Astrocyte of the spinal cord (primary cell): ENCODE measurements at regions not wholly inside any gene's neighbourhood (a gene's known extent, or its start where the extent isn't known, plus 50 kb on each side); places are given as distances from the start of the nearest gene placed in this dataset.
A peak's percentile ranks its signal among the peaks of the same experiment; 100 is the strongest.

Experiments
- DNase-seq: peaks from one replicate; pipeline ENCODE4 v3.0.0; 2011; ENCODE audit warnings: low read depth, low spot score
- H3K4me3 ChIP-seq: 2 replicates; pipeline ENCODE4 v1.5.1; 2011; ENCODE audit warnings: low read depth, mild to moderate bottlenecking, low read length, moderate library complexity
- in situ Hi-C: cut with HindIII; loops from 2 replicates; pipeline ENCODE4 v1.10.0; 2017; ENCODE audit warnings: low sequenced_read_pairs
- TF ChIP-seq, protein P1 (sequence below): IDR thresholded peaks from 2 replicates; pipeline ENCODE4 v1.5.1; 2012; ENCODE audit warnings: low read depth, mild to moderate bottlenecking, low read length, inconsistent platforms

- no peak overlapping the region for H3K4me3 ChIP-seq
- no peak for DNase-seq
- TF ChIP-seq, protein P1, sequence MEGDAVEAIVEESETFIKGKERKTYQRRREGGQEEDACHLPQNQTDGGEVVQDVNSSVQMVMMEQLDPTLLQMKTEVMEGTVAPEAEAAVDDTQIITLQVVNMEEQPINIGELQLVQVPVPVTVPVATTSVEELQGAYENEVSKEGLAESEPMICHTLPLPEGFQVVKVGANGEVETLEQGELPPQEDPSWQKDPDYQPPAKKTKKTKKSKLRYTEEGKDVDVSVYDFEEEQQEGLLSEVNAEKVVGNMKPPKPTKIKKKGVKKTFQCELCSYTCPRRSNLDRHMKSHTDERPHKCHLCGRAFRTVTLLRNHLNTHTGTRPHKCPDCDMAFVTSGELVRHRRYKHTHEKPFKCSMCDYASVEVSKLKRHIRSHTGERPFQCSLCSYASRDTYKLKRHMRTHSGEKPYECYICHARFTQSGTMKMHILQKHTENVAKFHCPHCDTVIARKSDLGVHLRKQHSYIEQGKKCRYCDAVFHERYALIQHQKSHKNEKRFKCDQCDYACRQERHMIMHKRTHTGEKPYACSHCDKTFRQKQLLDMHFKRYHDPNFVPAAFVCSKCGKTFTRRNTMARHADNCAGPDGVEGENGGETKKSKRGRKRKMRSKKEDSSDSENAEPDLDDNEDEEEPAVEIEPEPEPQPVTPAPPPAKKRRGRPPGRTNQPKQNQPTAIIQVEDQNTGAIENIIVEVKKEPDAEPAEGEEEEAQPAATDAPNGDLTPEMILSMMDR = no peak
- in situ Hi-C loops = no loop called here
Observed at GRCh38 chr5:120298981-120299380, 165.1 kb upstream of the PRR16 start.

GRCh38 chr5:120304663-120305062 is 159.4 kb upstream of the PRR16 start:
- DNase-seq = peak; percentile 72
- in situ Hi-C loops = no loop called here

DNA sequence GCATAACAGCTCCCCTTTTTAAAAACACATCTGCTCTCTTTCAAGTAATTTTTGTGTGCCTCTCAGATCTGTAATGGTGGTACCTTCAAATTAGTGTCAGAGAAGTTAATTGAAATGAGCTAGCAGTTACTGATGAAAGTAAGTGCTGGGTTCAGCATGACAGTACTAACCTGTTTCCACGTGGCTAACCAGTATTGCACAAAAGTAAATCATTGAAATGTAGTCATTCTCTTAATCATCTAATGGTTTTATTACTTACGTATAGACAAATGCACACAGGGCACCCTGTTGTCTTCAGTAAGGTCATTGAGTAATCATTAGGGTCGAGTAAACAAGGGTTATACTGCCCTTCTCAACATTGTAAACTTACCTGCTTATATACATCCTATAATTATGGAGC is 157.8 kb upstream of the PRR16 start:
- TF ChIP-seq, protein P1 = no peak
- in situ Hi-C loops = no loop called here
- no peak for DNase-seq
- no peak overlapping the region for H3K4me3 ChIP-seq

More at GRCh38 chr5:120304663-120305062, 159.4 kb upstream of the PRR16 start:
- TF ChIP-seq, protein P1 = no peak
- no peak overlapping the region for H3K4me3 ChIP-seq

DNA sequence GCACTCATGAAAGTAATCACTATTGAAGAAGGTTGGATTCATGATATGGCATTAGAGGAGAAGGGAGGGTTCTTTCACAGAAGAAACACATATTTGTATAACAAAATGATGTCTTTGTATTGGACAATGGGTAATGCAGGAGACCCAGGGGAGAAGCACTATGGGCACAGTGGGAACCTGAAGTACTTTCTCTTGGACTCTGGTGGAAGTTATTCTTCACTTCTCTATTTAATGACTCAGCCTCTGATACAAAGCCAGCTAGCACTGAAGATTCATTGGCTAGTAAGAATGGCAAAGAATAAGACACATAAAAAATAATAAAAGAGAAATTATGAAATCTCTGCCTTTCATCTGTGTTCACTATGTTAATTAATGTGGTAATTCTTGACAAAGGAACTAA is 149.9 kb upstream of the PRR16 start:
- H3K4me3 ChIP-seq = no peak overlapping the region
- TF ChIP-seq, protein P1 = no peak
- in situ Hi-C loops = no loop called here
- DNase-seq = peak; percentile 44

- TF ChIP-seq, protein P1 = no peak
- no peak overlapping the region for H3K4me3 ChIP-seq
- no peak for DNase-seq
- in situ Hi-C loops = no loop called here
Observed at GRCh38 chr5:120320626-120321025, 143.5 kb upstream of the PRR16 start.

GRCh38 chr5:120326651-120327050 is 137.4 kb upstream of the PRR16 start:
- in situ Hi-C loops = no loop called here
- DNase-seq = no peak
- H3K4me3 ChIP-seq = no peak overlapping the region
- TF ChIP-seq, protein P1 = no peak

DNA sequence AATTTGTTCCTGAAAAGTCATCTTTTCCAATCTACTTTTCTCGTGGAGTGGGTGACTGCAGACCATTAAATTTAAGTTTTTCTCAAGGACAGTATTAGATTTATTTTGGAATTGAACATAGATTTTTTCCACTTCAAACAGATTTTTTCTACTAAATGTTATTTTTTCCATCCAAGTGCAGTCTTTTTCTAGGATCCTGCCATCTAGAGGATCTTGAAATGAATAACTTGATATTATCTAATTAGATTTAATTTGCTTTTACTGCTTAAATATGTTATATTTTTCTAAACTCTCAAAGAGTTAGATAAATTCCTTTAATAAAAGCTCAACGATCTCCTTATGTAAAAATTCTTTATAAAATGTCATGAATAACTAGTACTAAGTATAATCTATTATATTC is 136.9 kb upstream of the PRR16 start:
- DNase-seq = peak; percentile 22
- in situ Hi-C loops = no loop called here
- TF ChIP-seq, protein P1 = peak; percentile 27
- H3K4me3 ChIP-seq = no peak overlapping the region
